CD4-positive, alpha-beta T cell treated with Interferon alpha-2 for 1 hour (primary cell): ENCODE measurements at regions not wholly inside any gene's neighbourhood (a gene's known extent, or its start where the extent isn't known, plus 50 kb on each side); places are given as distances from the start of the nearest gene placed in this dataset.

Experiments used
- DNase-seq, 2 donors: peaks; one replicate each; pipeline ENCODE4 v3.0.0-alpha.2; 2020 to 2022

- DNase-seq, result no peak
Measured at GRCh38 chrX:140848800-140849199, 139.2 kb downstream of the LINC00632 start.

- DNase-seq, result no peak
Measured at GRCh38 chrX:140860718-140861117, 141.7 kb upstream of the SPANXB1 start.

GRCh38 chrX:140866446-140866845, 135.9 kb upstream of the SPANXB1 start:
- no peak for DNase-seq

- no peak for DNase-seq
Measured at GRCh38 chrX:140912606-140913005, 89.8 kb upstream of the SPANXB1 start.

GRCh38 chrX:140913802-140914501, 88.4 kb upstream of the SPANXB1 start:
- no peak for DNase-seq

GRCh38 chrX:140916872-140917271, 85.5 kb upstream of the SPANXB1 start:
- no peak for DNase-seq

- no peak for DNase-seq
Measured at GRCh38 chrX:140917354-140918115, 84.9 kb upstream of the SPANXB1 start.

- peak; percentile 64 to 65 for DNase-seq
Measured at GRCh38 chrX:140918398-140919038, 83.9 kb upstream of the SPANXB1 start.

GRCh38 chrX:140920416-140920815, 82.0 kb upstream of the SPANXB1 start:
- no peak for DNase-seq

- DNase-seq, result no peak
Measured at GRCh38 chrX:140923118-140923517, 79.3 kb upstream of the SPANXB1 start.

- no peak for DNase-seq
Measured at GRCh38 chrX:140928739-140929138, 73.7 kb upstream of the SPANXB1 start.

GRCh38 chrX:140933016-140933415, 69.4 kb upstream of the SPANXB1 start:
- no peak for DNase-seq

- no peak for DNase-seq
Measured at GRCh38 chrX:140933874-140934655, 68.3 kb upstream of the SPANXB1 start.

- DNase-seq, result no peak
Measured at GRCh38 chrX:140943513-140943912, 58.9 kb upstream of the SPANXB1 start.

- DNase-seq, result no peak
Measured at GRCh38 chrX:140944710-140945109, 57.7 kb upstream of the SPANXB1 start.

GRCh38 chrX:140948827-140949226, 53.6 kb upstream of the SPANXB1 start:
- DNase-seq, result no peak

- DNase-seq, result no peak
Measured at GRCh38 chrX:140949233-140949632, 53.2 kb upstream of the SPANXB1 start.
